A549 (cell line): ENCODE measurements at regions not wholly inside any gene's neighbourhood (a gene's known extent, or its start where the extent isn't known, plus 50 kb on each side); places are given as distances from the start of the nearest gene placed in this dataset.

Source experiments
- ATAC-seq, 2 experiments: fragments of 200-7000 bp in 1 of 2; fragments of >200 bp in 1 of 2; cut with Nextera tagmentation in 1 of 2; cut with Tn5 transposase in 1 of 2; 3 replicates each; pipeline versions ENCODE4 v1.8.0 to v1.9.1; 2018 to 2020; ENCODE audit warnings: mild to moderate bottlenecking in 1 of 2, moderate library complexity in 1 of 2
- CTCF ChIA-PET: fragments of 300-600 bp; sonication (Branson Sonifier 250); formaldehyde crosslinking; extraction: SDS; loops from one replicate; lab custom pipeline; 2021; ENCODE audit warnings: antibody characterized with exemption, inconsistent platforms; lab: Yijun Ruan, JAX
- POLR2A ChIA-PET: fragments of 350-600 bp; formaldehyde crosslinking; extraction: SDS; loops from one replicate; lab custom pipeline; 2021; ENCODE audit warnings: antibody characterized with exemption, inconsistent platforms; lab: Yijun Ruan, JAX
- DNase-seq, 2 experiments: peaks; one replicate each; pipeline versions ENCODE4 v3.0.0 to v3.0.0-alpha.2; 2011 to 2016; ENCODE audit warnings: low read depth in 1 of 2, low spot score in 1 of 2
- FAIRE-seq: peaks from 2 replicates; lab custom pipeline; 2011; peaks lifted over from hg19 to GRCh38; lab: Jason Lieb, UNC
- H3K27ac ChIP-seq, 2 experiments: fragments of >200 bp; sonication (Bioruptor Twin); formaldehyde crosslinking; 3 replicates each; pipeline ENCODE4 v1.5.1; 2016 to 2017
- H3K4me1 ChIP-seq: fragments of >200 bp; sonication (Bioruptor Twin); formaldehyde crosslinking; 3 replicates; pipeline ENCODE4 v1.6.1; 2016
- H3K4me2 ChIP-seq: fragments of >200 bp; sonication (Bioruptor Twin); formaldehyde crosslinking; 3 replicates; pipeline ENCODE4 v1.6.1; 2016
- H3K4me3 ChIP-seq: fragments of >200 bp; sonication (Bioruptor Twin); formaldehyde crosslinking; 3 replicates; pipeline ENCODE4 v1.5.1; 2016
- H3K9me3 ChIP-seq: fragments of >200 bp; sonication (Bioruptor Twin); formaldehyde crosslinking; 3 replicates; pipeline ENCODE4 v1.6.1; 2016
- EHF ChIP-seq: fragments of 250-450 bp; sonication (Bioruptor Pico); IDR thresholded peaks from 2 replicates; pipeline ENCODE4 v1.5.0; 2020; ENCODE audit warnings: mild to moderate bottlenecking
- EHMT2 ChIP-seq: fragments of 200-600 bp; sonication (generic); IDR thresholded peaks from 2 replicates; pipeline ENCODE4 v1.6.1; 2016; ENCODE audit warnings: antibody characterized with exemption, low read depth, mild to moderate bottlenecking, moderate library complexity
- ESRRA ChIP-seq: fragments of 150-350 bp; IDR thresholded peaks from 2 replicates; pipeline ENCODE4 v1.6.1; 2014; ENCODE audit warnings: mild to moderate bottlenecking, low read length, borderline replicate concordance
- FOSL2 ChIP-seq, 2 experiments: fragments of 450-650 bp in 1 of 2; fragments of >200 bp in 1 of 2; sonication (Bioruptor Twin) in 1 of 2; formaldehyde crosslinking; IDR thresholded peaks; 2 replicates each; pipeline versions ENCODE4 v1.5.0 to v1.6.1; 2016 to 2020; ENCODE audit warnings: mild to moderate bottlenecking in 1 of 2, moderate library complexity in 1 of 2
- HDAC2 ChIP-seq: fragments of 200-600 bp; sonication (generic); IDR thresholded peaks from 2 replicates; pipeline ENCODE4 v1.6.1; 2016
- HES2 ChIP-seq: fragments of >200 bp; sonication (Bioruptor Twin); formaldehyde crosslinking; IDR thresholded peaks from 2 replicates; pipeline ENCODE4 v1.6.1; 2016
- HOXB13 ChIP-seq: fragments of 250-450 bp; sonication (Bioruptor Pico); IDR thresholded peaks from 2 replicates; pipeline ENCODE4 v1.5.0; 2020; ENCODE audit warnings: low read depth, mild to moderate bottlenecking, moderate library complexity
- JUNB ChIP-seq: fragments of >200 bp; sonication (Bioruptor Twin); formaldehyde crosslinking; IDR thresholded peaks from 2 replicates; pipeline ENCODE4 v1.6.1; 2016
- MYC ChIP-seq: IDR thresholded peaks from 2 replicates; pipeline ENCODE4 v1.6.1; 2012; ENCODE audit warnings: mild to moderate bottlenecking, inconsistent platforms, low read length, improper control_type of control experiment, borderline replicate concordance
- PBX3 ChIP-seq: IDR thresholded peaks from 2 replicates; pipeline ENCODE4 v1.6.1; 2012
- PHF8 ChIP-seq: fragments of 200-600 bp; sonication (generic); IDR thresholded peaks from 2 replicates; pipeline ENCODE4 v1.6.1; 2016; ENCODE audit warnings: low read depth, mild to moderate bottlenecking, antibody characterized with exemption, moderate library complexity, borderline replicate concordance
- POLR2A ChIP-seq: IDR thresholded peaks from 2 replicates; pipeline ENCODE4 v1.6.1; 2012; ENCODE audit warnings: mild to moderate bottlenecking, low read length
- RAD21 ChIP-seq, 2 experiments: fragments of >200 bp in 1 of 2; sonication (Bioruptor Twin) in 1 of 2; formaldehyde crosslinking in 1 of 2; IDR thresholded peaks in 1 of 2; conservative IDR thresholded peaks in 1 of 2; 2 replicates in 1 of 2; 3 replicates in 1 of 2; pipeline ENCODE4 v1.6.1; 2012 to 2018; ENCODE audit warnings: inconsistent platforms in 1 of 2
- SREBF2 ChIP-seq: fragments of 450-650 bp; IDR thresholded peaks from 2 replicates; pipeline ENCODE4 v1.6.1; 2014; ENCODE audit warnings: mild to moderate bottlenecking, moderate library complexity
- TFCP2L1 ChIP-seq: fragments of 250-450 bp; sonication (Bioruptor Pico); IDR thresholded peaks from 2 replicates; pipeline ENCODE4 v1.5.0; 2021; ENCODE audit warnings: mild to moderate bottlenecking
- TP53 ChIP-seq: fragments of 250-450 bp; sonication (Bioruptor Pico); IDR thresholded peaks from 2 replicates; pipeline ENCODE4 v1.5.0; 2021; ENCODE audit warnings: mild to moderate bottlenecking, moderate library complexity
- ZSCAN20 ChIP-seq: fragments of 250-450 bp; sonication (Bioruptor Pico); IDR thresholded peaks from 2 replicates; pipeline ENCODE4 v1.8.0; 2022; ENCODE audit warnings: mild to moderate bottlenecking, moderate library complexity
- WGBS: methylation state at CpG from one replicate; pipeline ENCODE4 v1.1.6; 2017; ENCODE audit errors: missing lambda C conversion rate; 5-methylcytosine and 5-hydroxymethylcytosine counted together
- TF ChIP-seq, protein P1 (sequence below): IDR thresholded peaks from 2 replicates; pipeline ENCODE4 v1.6.1; 2012; ENCODE audit warnings: low read depth, borderline replicate concordance
- TF ChIP-seq, protein P2 (sequence below): fragments of >200 bp; sonication (Bioruptor Twin); formaldehyde crosslinking; IDR thresholded peaks from 3 replicates; pipeline ENCODE4 v1.6.1; 2016
- TF ChIP-seq, protein P3 (sequence below): IDR thresholded peaks from 2 replicates; pipeline ENCODE4 v1.6.1; 2012
- TF ChIP-seq, protein P4 (sequence below): fragments of 200-600 bp; sonication (generic); IDR thresholded peaks from 2 replicates; pipeline ENCODE4 v1.6.1; 2016; ENCODE audit warnings: antibody characterized with exemption, mild to moderate bottlenecking, moderate library complexity

GRCh38 chr2:66239655-66240054 is 195.3 kb upstream of the MEIS1 start:
- DNase-seq (no peak), FAIRE-seq (no peak), ATAC-seq (no peak)
- Histone ChIP-seq H3K4me2 (no peak overlapping the region), H3K27ac (no peak overlapping the region), H3K4me3 (no peak overlapping the region), H3K4me1 (no peaks in the 10 kb centered on the region), H3K9me3 (no peaks in the 10 kb centered on the region)
- POLR2A ChIA-PET = no interaction called here
- TF ChIP-seq TP53 (no peak), EHMT2 (no peak), HOXB13 (no peak), FOSL2 (IDR thresholded peaks at IDR 0.05) (no peak), FOSL2 (CRISPR knock-in tag; IDR thresholded peaks at IDR 0.05) (no peak), PBX3 (no peak), POLR2A (no peak), MYC (no peak), HES2 (no peak)
- TF ChIP-seq, protein P1, sequence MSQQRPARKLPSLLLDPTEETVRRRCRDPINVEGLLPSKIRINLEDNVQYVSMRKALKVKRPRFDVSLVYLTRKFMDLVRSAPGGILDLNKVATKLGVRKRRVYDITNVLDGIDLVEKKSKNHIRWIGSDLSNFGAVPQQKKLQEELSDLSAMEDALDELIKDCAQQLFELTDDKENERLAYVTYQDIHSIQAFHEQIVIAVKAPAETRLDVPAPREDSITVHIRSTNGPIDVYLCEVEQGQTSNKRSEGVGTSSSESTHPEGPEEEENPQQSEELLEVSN = no peak
- TF ChIP-seq, protein P2, sequence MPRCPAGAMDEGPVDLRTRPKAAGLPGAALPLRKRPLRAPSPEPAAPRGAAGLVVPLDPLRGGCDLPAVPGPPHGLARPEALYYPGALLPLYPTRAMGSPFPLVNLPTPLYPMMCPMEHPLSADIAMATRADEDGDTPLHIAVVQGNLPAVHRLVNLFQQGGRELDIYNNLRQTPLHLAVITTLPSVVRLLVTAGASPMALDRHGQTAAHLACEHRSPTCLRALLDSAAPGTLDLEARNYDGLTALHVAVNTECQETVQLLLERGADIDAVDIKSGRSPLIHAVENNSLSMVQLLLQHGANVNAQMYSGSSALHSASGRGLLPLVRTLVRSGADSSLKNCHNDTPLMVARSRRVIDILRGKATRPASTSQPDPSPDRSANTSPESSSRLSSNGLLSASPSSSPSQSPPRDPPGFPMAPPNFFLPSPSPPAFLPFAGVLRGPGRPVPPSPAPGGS = no peak
- TF ChIP-seq, protein P3, sequence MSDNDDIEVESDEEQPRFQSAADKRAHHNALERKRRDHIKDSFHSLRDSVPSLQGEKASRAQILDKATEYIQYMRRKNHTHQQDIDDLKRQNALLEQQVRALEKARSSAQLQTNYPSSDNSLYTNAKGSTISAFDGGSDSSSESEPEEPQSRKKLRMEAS = no peak
- CTCF ChIA-PET = no interaction called here
- WGBS = 12% methylated on average over 7 of the region's 7 CpGs

DNA sequence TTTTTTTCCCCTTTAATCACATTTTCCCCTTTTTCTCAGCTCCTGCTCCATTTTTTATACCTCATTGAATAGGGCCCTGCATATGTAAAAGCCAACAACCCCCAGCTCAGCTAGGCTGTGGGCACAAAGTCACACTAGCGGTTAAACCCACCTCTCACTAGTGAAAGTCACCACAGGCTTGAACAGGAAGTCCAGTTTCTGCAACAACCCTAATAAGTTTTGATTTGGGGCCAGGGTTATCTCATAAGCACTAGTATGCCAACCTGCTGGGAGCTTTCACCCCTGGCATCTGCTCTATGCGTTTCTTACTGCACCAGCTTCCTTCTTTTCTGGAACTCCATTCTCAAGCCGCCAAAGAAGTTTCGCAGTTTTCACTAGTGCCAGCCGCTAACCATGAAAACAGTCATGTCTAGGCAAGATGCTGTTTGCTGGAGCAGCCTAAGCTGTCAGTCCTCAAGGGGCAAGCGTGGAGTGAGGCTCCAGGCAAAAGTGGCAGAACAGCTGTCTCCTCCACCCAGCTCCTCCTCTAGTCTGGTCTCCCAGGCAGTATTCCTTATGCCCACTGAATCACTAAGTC is 197.0 kb upstream of the MEIS1 start:
- WGBS = 36% methylated on average over 6 of the region's 6 CpGs
- POLR2A ChIA-PET = no interaction called here
- Histone ChIP-seq H3K4me2 (no peak overlapping the region), H3K9me3 (no peaks in the 10 kb centered on the region), H3K4me1 (no peaks in the 10 kb centered on the region), H3K27ac (no peak overlapping the region), H3K4me3 (no peak overlapping the region)
- TF ChIP-seq TFCP2L1 (CRISPR knock-in tag) (no peak), ZSCAN20 (no peak), PHF8 (no peak), ESRRA (no peak), POLR2A (no peak), EHF (CRISPR knock-in tag) (no peak), SREBF2 (no peak), HDAC2 (no peak), RAD21 (conservative IDR thresholded peaks at IDR 0.05 in 1 of 2, IDR thresholded peaks at IDR 0.05 in 1 of 2) (no peak), JUNB (no peak)
- TF ChIP-seq, protein P4, sequence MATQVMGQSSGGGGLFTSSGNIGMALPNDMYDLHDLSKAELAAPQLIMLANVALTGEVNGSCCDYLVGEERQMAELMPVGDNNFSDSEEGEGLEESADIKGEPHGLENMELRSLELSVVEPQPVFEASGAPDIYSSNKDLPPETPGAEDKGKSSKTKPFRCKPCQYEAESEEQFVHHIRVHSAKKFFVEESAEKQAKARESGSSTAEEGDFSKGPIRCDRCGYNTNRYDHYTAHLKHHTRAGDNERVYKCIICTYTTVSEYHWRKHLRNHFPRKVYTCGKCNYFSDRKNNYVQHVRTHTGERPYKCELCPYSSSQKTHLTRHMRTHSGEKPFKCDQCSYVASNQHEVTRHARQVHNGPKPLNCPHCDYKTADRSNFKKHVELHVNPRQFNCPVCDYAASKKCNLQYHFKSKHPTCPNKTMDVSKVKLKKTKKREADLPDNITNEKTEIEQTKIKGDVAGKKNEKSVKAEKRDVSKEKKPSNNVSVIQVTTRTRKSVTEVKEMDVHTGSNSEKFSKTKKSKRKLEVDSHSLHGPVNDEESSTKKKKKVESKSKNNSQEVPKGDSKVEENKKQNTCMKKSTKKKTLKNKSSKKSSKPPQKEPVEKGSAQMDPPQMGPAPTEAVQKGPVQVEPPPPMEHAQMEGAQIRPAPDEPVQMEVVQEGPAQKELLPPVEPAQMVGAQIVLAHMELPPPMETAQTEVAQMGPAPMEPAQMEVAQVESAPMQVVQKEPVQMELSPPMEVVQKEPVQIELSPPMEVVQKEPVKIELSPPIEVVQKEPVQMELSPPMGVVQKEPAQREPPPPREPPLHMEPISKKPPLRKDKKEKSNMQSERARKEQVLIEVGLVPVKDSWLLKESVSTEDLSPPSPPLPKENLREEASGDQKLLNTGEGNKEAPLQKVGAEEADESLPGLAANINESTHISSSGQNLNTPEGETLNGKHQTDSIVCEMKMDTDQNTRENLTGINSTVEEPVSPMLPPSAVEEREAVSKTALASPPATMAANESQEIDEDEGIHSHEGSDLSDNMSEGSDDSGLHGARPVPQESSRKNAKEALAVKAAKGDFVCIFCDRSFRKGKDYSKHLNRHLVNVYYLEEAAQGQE = no peak
- ATAC-seq (no peak), FAIRE-seq (no peak), DNase-seq (no peak)
- CTCF ChIA-PET = interaction anchor here (0.6 kb wide), 1 partner anchor 22 kb away, joined by 3 read pairs; no protein-coding TSS in a partner anchor
